Choroid plexus epithelial cell (primary cell): ENCODE measurements at regions not wholly inside any gene's neighbourhood (a gene's known extent, or its start where the extent isn't known, plus 50 kb on each side); places are given as distances from the start of the nearest gene placed in this dataset.

Experiments used
- DNase-seq: peaks from one replicate; pipeline ENCODE4 v3.0.0-alpha.2; 2010; ENCODE audit warnings: low read depth
- H3K4me3 ChIP-seq: 2 replicates; pipeline ENCODE4 v1.5.1; 2011; ENCODE audit warnings: low read depth, mild to moderate bottlenecking, control low read depth, low read length, moderate library complexity
- CTCF ChIP-seq: conservative IDR thresholded peaks from 2 replicates; pipeline ENCODE4 v1.5.1; 2011; ENCODE audit warnings: low read depth, mild to moderate bottlenecking, control low read depth, inconsistent platforms, low read length, moderate library complexity

- no peak overlapping the region for H3K4me3 ChIP-seq
Measured at GRCh38 chr1:238489006-238489405, 598.3 kb upstream of the ZP4 start.

GRCh38 chr1:238488401-238488800 is 597.7 kb upstream of the ZP4 start:
- no peak overlapping the region for H3K4me3 ChIP-seq
- DNase-seq: peak; percentile 53
- no peak for TF ChIP-seq CTCF

More at GRCh38 chr1:238489006-238489405, 598.3 kb upstream of the ZP4 start:
- no peak for TF ChIP-seq CTCF
- DNase-seq: peak; percentile 60

- DNase-seq: peak; percentile 38
- no peak for TF ChIP-seq CTCF
- H3K4me3 ChIP-seq: no peak overlapping the region
Measured at GRCh38 chr1:238487931-238488330, 597.2 kb upstream of the ZP4 start.

- peak overlapping the region; percentile 81 for H3K4me3 ChIP-seq
- peak; percentile 79 for DNase-seq
- no peak for TF ChIP-seq CTCF
Measured at GRCh38 chr1:238485912-238486209, 595.1 kb upstream of the ZP4 start.

- H3K4me3 ChIP-seq: peak overlapping the region; percentile 81
- DNase-seq: peak; percentile 95
- TF ChIP-seq CTCF: no peak
Measured at GRCh38 chr1:238485057-238485911, 594.6 kb upstream of the ZP4 start.

GRCh38 chr1:238484121-238484520 is 593.4 kb upstream of the ZP4 start:
- no peak for TF ChIP-seq CTCF
- H3K4me3 ChIP-seq: peak overlapping the region; percentile 81
- peak; percentile 51 for DNase-seq

- H3K4me3 ChIP-seq: no peak overlapping the region
Measured at GRCh38 chr1:238476841-238477240, 586.1 kb upstream of the ZP4 start.

More at GRCh38 chr1:238476841-238477240, 586.1 kb upstream of the ZP4 start:
- no peak for DNase-seq
- TF ChIP-seq CTCF: no peak
